IMR-90 (cell line): ENCODE measurements at regions not wholly inside any gene's neighbourhood (a gene's known extent, or its start where the extent isn't known, plus 50 kb on each side); places are given as distances from the start of the nearest gene placed in this dataset.
"Not testable (repeated sequence)": the region's sequence is repeated elsewhere in the genome, so short reads cannot be mapped to it uniquely, and the experiment has no call there.

Experiments used
- ATAC-seq: fragments of 200-7000 bp; cut with Tn5 transposase; 2 replicates; pipeline ENCODE4 v1.9.1; 2020; ENCODE audit warnings: low read depth, mild to moderate bottlenecking, moderate library complexity
- BruUV-seq: library from RNA; stranded (reverse); fragments of 400-500 nt; replicated peaks from 2 replicates; lab custom pipeline; 2021; lab: Mats Ljungman, UMichigan
- CTCF ChIA-PET: fragments of 300-600 bp; formaldehyde crosslinking; extraction: SDS; loops from one replicate; lab custom pipeline; 2021; ENCODE audit warnings: antibody characterized with exemption; lab: Yijun Ruan, JAX
- POLR2A ChIA-PET: fragments of 300-600 bp; sonication (Branson Sonifier 250); formaldehyde crosslinking; loops from one replicate; lab custom pipeline; 2022; ENCODE audit warnings: antibody characterized with exemption; ENCODE audit not compliant: unreplicated experiment; lab: Charles Lee
- DNase-seq: peaks from one replicate; pipeline ENCODE4 v3.0.0; 2013
- H2AFZ ChIP-seq: replicated peaks from 2 replicates; pipeline ENCODE3; 2013; ENCODE audit warnings: low read length, mild to moderate bottlenecking; ENCODE audit not compliant: poor library complexity
- H2AK5ac ChIP-seq: 2 replicates; pipeline ENCODE4 v1.6.1; 2013; ENCODE audit warnings: low read depth, low read length, inconsistent platforms
- H2AK9ac ChIP-seq: replicated peaks from 2 replicates; pipeline ENCODE3; 2013; ENCODE audit warnings: mild to moderate bottlenecking, low read depth, low read length, moderate library complexity; ENCODE audit not compliant: poor library complexity
- H2BK120ac ChIP-seq: 2 replicates; pipeline ENCODE4 v1.6.1; 2013; ENCODE audit warnings: low read depth, low read length, inconsistent platforms
- H2BK15ac ChIP-seq: 3 replicates; pipeline ENCODE4 v1.6.1; 2013; ENCODE audit warnings: low read depth, low read length, inconsistent platforms
- H2BK20ac ChIP-seq: 2 replicates; pipeline ENCODE4 v1.6.1; 2013; ENCODE audit warnings: low read depth, mild to moderate bottlenecking, inconsistent platforms, low read length, moderate library complexity
- H2BK5ac ChIP-seq: 2 replicates; pipeline ENCODE4 v1.6.1; 2013; ENCODE audit warnings: mild to moderate bottlenecking, low read depth, low read length, inconsistent platforms; ENCODE audit not compliant: poor library complexity, severe bottlenecking
- H3K14ac ChIP-seq: replicated peaks from 2 replicates; pipeline ENCODE4 v1.6.1; 2013; ENCODE audit warnings: low read depth, low read length, inconsistent platforms
- H3K18ac ChIP-seq: 2 replicates; pipeline ENCODE4 v1.6.1; 2013; ENCODE audit warnings: low read depth, low read length, control low read depth
- H3K23ac ChIP-seq: 2 replicates; pipeline ENCODE4 v1.6.1; 2013; ENCODE audit warnings: low read depth, low read length, inconsistent platforms
- H3K27ac ChIP-seq: 2 replicates; pipeline ENCODE4 v1.5.1; 2013; ENCODE audit warnings: mild to moderate bottlenecking, control low read depth, low read length; ENCODE audit not compliant: insufficient read depth
- H3K27me3 ChIP-seq: 2 replicates; pipeline ENCODE4 v1.6.1; 2013; ENCODE audit warnings: low read length; ENCODE audit not compliant: control insufficient read depth, insufficient read depth
- H3K36me3 ChIP-seq: 2 replicates; pipeline ENCODE4 v1.6.1; 2013; ENCODE audit warnings: low read length, mixed read lengths; ENCODE audit not compliant: control insufficient read depth, insufficient read depth
- H3K4ac ChIP-seq: 2 replicates; pipeline ENCODE4 v1.6.1; 2013; ENCODE audit warnings: low read depth, low read length, inconsistent platforms
- H3K4me1 ChIP-seq: 2 replicates; pipeline ENCODE4 v1.6.1; 2013; ENCODE audit warnings: low read length, mixed read lengths; ENCODE audit not compliant: control insufficient read depth, insufficient read depth
- H3K4me2 ChIP-seq: 2 replicates; pipeline ENCODE4 v1.6.1; 2013; ENCODE audit warnings: low read depth, mild to moderate bottlenecking, control low read depth, low read length, moderate library complexity
- H3K4me3 ChIP-seq: 2 replicates; pipeline ENCODE4 v1.5.1; 2013; ENCODE audit warnings: low read depth, mild to moderate bottlenecking, control low read depth, low read length, moderate library complexity; ENCODE audit not compliant: insufficient read depth
- H3K56ac ChIP-seq: 2 replicates; pipeline ENCODE4 v1.6.1; 2013; ENCODE audit warnings: low read length, inconsistent platforms; ENCODE audit not compliant: insufficient read depth; ENCODE audit errors: extremely low read depth
- H3K79me1 ChIP-seq, 2 experiments: 2 replicates each; pipeline ENCODE4 v1.6.1; 2013; ENCODE audit warnings: low read length in 2 of 2, inconsistent platforms in 1 of 2, low read depth in 1 of 2
- H3K9ac ChIP-seq: 2 replicates; pipeline ENCODE4 v1.6.1; 2013; ENCODE audit warnings: low read depth, low read length, control low read depth
- H3K9me1 ChIP-seq: 2 replicates; pipeline ENCODE4 v1.6.1; 2013; ENCODE audit warnings: low read length, inconsistent platforms; ENCODE audit not compliant: insufficient read depth
- H3K9me3 ChIP-seq: 2 replicates; pipeline ENCODE4 v1.6.1; 2013; ENCODE audit warnings: low read length; ENCODE audit not compliant: control insufficient read depth, insufficient read depth
- H4K20me1 ChIP-seq: 2 replicates; pipeline ENCODE4 v1.6.1; 2013; ENCODE audit warnings: low read length, inconsistent platforms; ENCODE audit not compliant: insufficient read depth
- H4K5ac ChIP-seq: 2 replicates; pipeline ENCODE4 v1.6.1; 2013; ENCODE audit warnings: mild to moderate bottlenecking, low read depth, low read length, control low read depth
- H4K8ac ChIP-seq, 2 experiments: 2 replicates each; pipeline ENCODE4 v1.6.1; 2013; ENCODE audit warnings: low read depth in 2 of 2, low read length in 2 of 2, control low read depth in 1 of 2, inconsistent platforms in 1 of 2
- H4K91ac ChIP-seq: 2 replicates; pipeline ENCODE4 v1.6.1; 2013; ENCODE audit warnings: low read depth, low read length, inconsistent platforms; ENCODE audit not compliant: insufficient read depth
- FOS ChIP-seq: fragments of 150-350 bp; IDR thresholded peaks from 2 replicates; pipeline ENCODE4 v1.6.1; 2016; ENCODE audit warnings: low read depth, low read length
- POLR2A ChIP-seq: IDR thresholded peaks from 2 replicates; pipeline ENCODE4 v1.6.1; 2012; ENCODE audit warnings: mild to moderate bottlenecking, low read depth, low read length
- WGBS, 2 experiments: methylation state at CpG; one replicate each; pipeline versions ENCODE4 v1.1.5 to v1.1.7; 2013; ENCODE audit warnings: missing lambda C conversion rate in 2 of 2; ENCODE audit not compliant: insufficient read length in 1 of 2; ENCODE audit errors: extremely low coverage in 2 of 2; 5-methylcytosine and 5-hydroxymethylcytosine counted together
- dilution Hi-C: fragments of 300-500 bp; cut with HindIII; formaldehyde crosslinking; loops from one replicate; pipeline ENCODE4 v1.14.3; 2018; ENCODE audit warnings: low sequenced_read_pairs; ENCODE audit not compliant: unreplicated experiment
- in situ Hi-C: fragments of 300-500 bp; cut with MboI; formaldehyde crosslinking; loops from 3 replicates; pipeline ENCODE4 v1.14.3; 2019; ENCODE audit warnings: low sequenced_read_pairs, inconsistent platforms, mixed read lengths
- intact Hi-C: fragments of 100-400 bp; cut with micrococcal nuclease; formaldehyde crosslinking; loops from 2 replicates; pipeline ENCODE4 v1.10.0; 2022

GRCh38 chrX:66098162-66098561, 58.3 kb upstream of the VSIG4 start:
- Histone ChIP-seq H3K18ac (no peak overlapping the region), H3K4me2 (no peak overlapping the region), H2BK15ac (no peak overlapping the region), H3K9me1 (no peaks in the 10 kb centered on the region), H3K23ac (no peak overlapping the region), H4K5ac (no peak overlapping the region), H3K4me3 (no peak overlapping the region), H3K56ac (no peak overlapping the region), H3K27ac (no peak overlapping the region), H2AK5ac (no peak overlapping the region), H2BK20ac (no peak overlapping the region), H2AFZ (no peak overlapping the region), H3K9ac (no peak overlapping the region), H2BK5ac (no peak overlapping the region), H3K4ac (no peak overlapping the region), H4K91ac (no peak overlapping the region), H2BK120ac (no peak overlapping the region), H4K8ac (no peak overlapping the region), H3K4me1 (no peaks in the 10 kb centered on the region), H3K27me3 (no peaks in the 10 kb centered on the region), H4K20me1 (no peaks in the 10 kb centered on the region), H2AK9ac (no peak overlapping the region), H3K9me3 (no peaks in the 10 kb centered on the region), H3K14ac (no peak overlapping the region), H3K36me3 (no peaks in the 10 kb centered on the region), H3K79me1 (no peaks in the 10 kb centered on the region)
- CTCF ChIA-PET, result no interaction called here
- DNase-seq (no peak), ATAC-seq (no peak)
- WGBS, 2 experiments, result no CpG with 5 or more reads among the region's 2 CpGs
- BruUV-seq, result no TSS peak
- TF ChIP-seq POLR2A (no peak), FOS (no peak)
- dilution Hi-C loops, result no loop called here
- POLR2A ChIA-PET, result no interaction called here
- intact Hi-C loops, result no loop called here
- in situ Hi-C loops, result no loop called here

GRCh38 chrX:66096987-66097386, 57.1 kb upstream of the VSIG4 start:
- H2AFZ ChIP-seq, in situ Hi-C loops, H2BK120ac ChIP-seq, H2BK5ac ChIP-seq, CTCF ChIA-PET, ATAC-seq, H3K23ac ChIP-seq, BruUV-seq, H3K4me1 ChIP-seq, H3K9ac ChIP-seq, H3K36me3 ChIP-seq, H2BK20ac ChIP-seq, H2BK15ac ChIP-seq, H3K4me3 ChIP-seq, H3K27me3 ChIP-seq, POLR2A ChIA-PET, H4K5ac ChIP-seq, H3K79me1 ChIP-seq, H2AK5ac ChIP-seq, H3K14ac ChIP-seq, H3K4me2 ChIP-seq, H4K91ac ChIP-seq, H3K9me1 ChIP-seq, H2AK9ac ChIP-seq, H3K18ac ChIP-seq, H4K20me1 ChIP-seq, intact Hi-C loops, dilution Hi-C loops, H4K8ac ChIP-seq, H3K9me3 ChIP-seq, H3K4ac ChIP-seq, H3K27ac ChIP-seq, H3K56ac ChIP-seq, DNase-seq: not testable (repeated sequence)
- WGBS, 2 experiments, result no CpG with 5 or more reads among the region's 16 CpGs
